ENCODE measurements at regions not wholly inside any gene's neighbourhood (a gene's known extent, or its start where the extent isn't known, plus 50 kb on each side); places are given as distances from the start of the nearest gene placed in this dataset.

DNA sequence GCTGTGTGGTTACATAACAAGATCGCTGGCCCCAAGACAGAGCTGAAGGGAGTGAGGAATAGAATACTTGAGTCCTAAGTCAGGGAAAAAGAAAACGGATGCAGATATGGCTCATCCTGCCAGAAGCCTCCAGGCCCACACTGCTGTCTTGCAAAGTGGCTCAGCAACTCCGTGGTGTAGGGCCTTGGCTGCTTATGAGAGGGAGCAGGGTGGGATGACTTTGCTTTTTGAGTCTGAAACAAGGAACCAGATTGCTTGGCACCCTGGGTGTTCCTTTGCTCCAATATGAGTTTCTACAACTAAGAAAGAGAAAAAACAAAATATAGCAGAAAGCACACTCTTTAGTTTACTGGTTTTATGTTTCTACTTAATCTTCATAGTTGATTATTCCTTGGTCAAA is 193.8 kb upstream of the WDR11 start:
- Histone ChIP-seq H3K4me2 (ENCODE audit: insufficient read depth, insufficient read length, low read length) (no peak overlapping the region), H2AK5ac (ENCODE audit: insufficient read length, low read length) (no peak overlapping the region), H3K9me3 (ENCODE audit: control insufficient read depth, low read depth, low read length) (no peaks in the 10 kb centered on the region), H3K23ac (ENCODE audit: insufficient read length, low read depth, low read length) (no peak overlapping the region), H3T11ph (ENCODE audit: low read length) (no peak overlapping the region), H3K79me1 (ENCODE audit: insufficient read depth, low read depth, low read length, poor library complexity, severe bottlenecking) (no peaks in the 10 kb centered on the region), H2BK120ac (ENCODE audit: low read depth, low read length, poor library complexity, severe bottlenecking) (no peak overlapping the region), H3K4me1 (ENCODE audit: insufficient read depth, low read length) (no peaks in the 10 kb centered on the region), H4K20me1 (ENCODE audit: control insufficient read depth, insufficient read depth, insufficient read length) (no peaks in the 10 kb centered on the region), H2AFZ (ENCODE audit: low read length) (no peak overlapping the region), H4K91ac (ENCODE audit: insufficient read length, low read depth, low read length) (no peak overlapping the region), H3K27me3 (ENCODE audit: insufficient read depth, low read length) (no peaks in the 10 kb centered on the region), H2BK5ac (ENCODE audit: insufficient read length, low read length) (no peak overlapping the region), H3K79me2 (ENCODE audit: insufficient read depth, low read length) (no peaks in the 10 kb centered on the region), H3K9ac (ENCODE audit: extremely low read depth, insufficient read length, low read length) (no peak overlapping the region), H2BK20ac (ENCODE audit: low read depth, low read length, poor library complexity, severe bottlenecking) (no peak overlapping the region), H4K8ac (replicated peaks; ENCODE audit: insufficient read length, low read depth, low read length) (no peak overlapping the region), H2BK15ac (ENCODE audit: low read depth, low read length) (no peak overlapping the region), H4K5ac (ENCODE audit: insufficient read length, low read depth, low read length) (no peak overlapping the region), H3K4ac (ENCODE audit: low read depth, low read length) (no peak overlapping the region), H3K56ac (ENCODE audit: insufficient read length, low read depth, low read length) (no peak overlapping the region), H3K23me2 (ENCODE audit: insufficient read length, low read depth, low read length, poor library complexity, severe bottlenecking) (no peaks in the 10 kb centered on the region), H2BK12ac (ENCODE audit: insufficient read length, low read depth, low read length) (no peak overlapping the region), H3K18ac (ENCODE audit: insufficient read length, low read depth, low read length) (no peak overlapping the region), H3K27ac (ENCODE audit: insufficient read length, low read depth, low read length) (no peak overlapping the region), H3K14ac (ENCODE audit: insufficient read depth, low read length) (no peak overlapping the region)
- no peak overlapping the region for H3K4me3 Mint-ChIP-seq
- no peak for DNase-seq
- H3K4me1 Mint-ChIP-seq = no peaks in the 10 kb centered on the region
- TF ChIP-seq, protein P1, sequence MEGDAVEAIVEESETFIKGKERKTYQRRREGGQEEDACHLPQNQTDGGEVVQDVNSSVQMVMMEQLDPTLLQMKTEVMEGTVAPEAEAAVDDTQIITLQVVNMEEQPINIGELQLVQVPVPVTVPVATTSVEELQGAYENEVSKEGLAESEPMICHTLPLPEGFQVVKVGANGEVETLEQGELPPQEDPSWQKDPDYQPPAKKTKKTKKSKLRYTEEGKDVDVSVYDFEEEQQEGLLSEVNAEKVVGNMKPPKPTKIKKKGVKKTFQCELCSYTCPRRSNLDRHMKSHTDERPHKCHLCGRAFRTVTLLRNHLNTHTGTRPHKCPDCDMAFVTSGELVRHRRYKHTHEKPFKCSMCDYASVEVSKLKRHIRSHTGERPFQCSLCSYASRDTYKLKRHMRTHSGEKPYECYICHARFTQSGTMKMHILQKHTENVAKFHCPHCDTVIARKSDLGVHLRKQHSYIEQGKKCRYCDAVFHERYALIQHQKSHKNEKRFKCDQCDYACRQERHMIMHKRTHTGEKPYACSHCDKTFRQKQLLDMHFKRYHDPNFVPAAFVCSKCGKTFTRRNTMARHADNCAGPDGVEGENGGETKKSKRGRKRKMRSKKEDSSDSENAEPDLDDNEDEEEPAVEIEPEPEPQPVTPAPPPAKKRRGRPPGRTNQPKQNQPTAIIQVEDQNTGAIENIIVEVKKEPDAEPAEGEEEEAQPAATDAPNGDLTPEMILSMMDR (conservative IDR thresholded peaks at IDR 0.05) = no peak
- H3K9me3 Mint-ChIP-seq = no peaks in the 10 kb centered on the region
- no peaks in the 10 kb centered on the region for H3K36me3 Mint-ChIP-seq (ENCODE audit: insufficient read depth in 1 of 3, low read depth in 3 of 3)
- no peaks in the 10 kb centered on the region for H3K27me3 Mint-ChIP-seq (ENCODE audit: low read depth)
- no peak overlapping the region for H3K27ac Mint-ChIP-seq
- WGBS (ENCODE audit: extremely low coverage, insufficient read length, low lambda C conversion rate) = no CpG with 5 or more reads among the region's 3 CpGs

All from H9 (cell line).